GM23248 (cell line): ENCODE measurements at regions not wholly inside any gene's neighbourhood (a gene's known extent, or its start where the extent isn't known, plus 50 kb on each side); places are given as distances from the start of the nearest gene placed in this dataset.
A peak's percentile ranks its signal among the peaks of the same experiment; 100 is the strongest.
"Not testable (repeated sequence)": the region's sequence is repeated elsewhere in the genome, so short reads cannot be mapped to it uniquely, and the experiment has no call there.

ENCODE experiments used
- DNase-seq: peaks from one replicate; pipeline ENCODE4 v3.0.0-alpha.2; 2015
- H2AFZ ChIP-seq: fragments of 200-600 bp; sonication (generic); 2 replicates; pipeline ENCODE4 v1.6.1; 2016; ENCODE audit warnings: antibody characterized with exemption
- H3F3A ChIP-seq: fragments of 200-600 bp; sonication (generic); 2 replicates; pipeline ENCODE4 v1.6.1; 2016; ENCODE audit warnings: mild to moderate bottlenecking, antibody characterized with exemption, mixed run types; ENCODE audit not compliant: insufficient read depth
- H3K27ac ChIP-seq: fragments of 200-600 bp; sonication (generic); 2 replicates; pipeline ENCODE4 v1.5.1; 2016; ENCODE audit warnings: mild to moderate bottlenecking
- H3K27me3 ChIP-seq: fragments of 200-600 bp; sonication (generic); replicated peaks from 2 replicates; pipeline ENCODE4 v1.6.1; 2016; ENCODE audit warnings: mild to moderate bottlenecking; ENCODE audit not compliant: insufficient read depth
- H3K36me3 ChIP-seq: fragments of 200-600 bp; sonication (generic); 2 replicates; pipeline ENCODE4 v1.6.1; 2016; ENCODE audit warnings: low read depth, mild to moderate bottlenecking
- H3K4me1 ChIP-seq: fragments of 200-600 bp; sonication (generic); 2 replicates; pipeline ENCODE4 v1.6.1; 2016; ENCODE audit warnings: mild to moderate bottlenecking; ENCODE audit not compliant: insufficient read depth
- H3K4me2 ChIP-seq: fragments of 200-600 bp; sonication (generic); one replicate; pipeline ENCODE4 v1.6.1; 2016; ENCODE audit warnings: mild to moderate bottlenecking; ENCODE audit not compliant: unreplicated experiment
- H3K4me3 ChIP-seq: fragments of 200-600 bp; sonication (generic); 2 replicates; pipeline ENCODE4 v1.5.1; 2016; ENCODE audit warnings: mild to moderate bottlenecking
- H3K79me2 ChIP-seq: fragments of 200-600 bp; sonication (generic); 2 replicates; pipeline ENCODE4 v1.6.1; 2016; ENCODE audit warnings: mild to moderate bottlenecking; ENCODE audit not compliant: insufficient read depth
- H3K9ac ChIP-seq: fragments of 200-600 bp; sonication (generic); 2 replicates; pipeline ENCODE4 v1.6.1; 2016; ENCODE audit warnings: mild to moderate bottlenecking
- H3K9me2 ChIP-seq: fragments of 200-600 bp; sonication (generic); 2 replicates; pipeline ENCODE4 v1.6.1; 2016; ENCODE audit warnings: mixed run types, mild to moderate bottlenecking, moderate library complexity; ENCODE audit not compliant: insufficient read depth
- H3K9me3 ChIP-seq: fragments of 200-600 bp; sonication (generic); one replicate; pipeline ENCODE4 v1.6.1; 2017; ENCODE audit warnings: low read depth
- H4K20me1 ChIP-seq: fragments of 200-600 bp; sonication (generic); 2 replicates; pipeline ENCODE4 v1.6.0; 2016; ENCODE audit not compliant: insufficient read depth
- EZH2 ChIP-seq: fragments of 200-600 bp; sonication (generic); IDR thresholded peaks from 2 replicates; pipeline ENCODE4 v1.6.1; 2018; ENCODE audit warnings: antibody characterized with exemption, mild to moderate bottlenecking; ENCODE audit not compliant: insufficient read depth, poor library complexity, severe bottlenecking
- EZH2phosphoT487 ChIP-seq: fragments of 200-600 bp; sonication (generic); IDR thresholded peaks from 2 replicates; pipeline ENCODE4 v1.6.1; 2018; ENCODE audit warnings: antibody characterized with exemption, moderate library complexity, mild to moderate bottlenecking, low read depth; ENCODE audit not compliant: insufficient read depth
- WGBS, 2 experiments: methylation state at CpG; one replicate each; pipeline ENCODE4 v1.1.6; 2015 to 2017; ENCODE audit warnings: low lambda C conversion rate in 2 of 2, low coverage in 1 of 2; ENCODE audit errors: missing lambda C conversion rate in 2 of 2; 5-methylcytosine and 5-hydroxymethylcytosine counted together
- in situ Hi-C: fragments of 300-500 bp; cut with MboI; formaldehyde crosslinking; loops from 2 replicates; pipeline ENCODE4 v1.15.0; 2020

- H3K4me1 ChIP-seq, result no peaks in the 10 kb centered on the region
- no peak overlapping the region for H2AFZ ChIP-seq
- WGBS, 2 experiments, result 64 to 66% methylated on average over 4 of the region's 4 CpGs
- no peaks in the 10 kb centered on the region for H3K79me2 ChIP-seq
- H3K9ac ChIP-seq, result no peak overlapping the region
- peak; percentile 42 for DNase-seq
- H3K4me2 ChIP-seq, result no peak overlapping the region
- no peaks in the 10 kb centered on the region for H3F3A ChIP-seq
- H3K9me3 ChIP-seq, result no peaks in the 10 kb centered on the region
- no peaks in the 10 kb centered on the region for H4K20me1 ChIP-seq
- H3K27me3 ChIP-seq, result no peaks in the 10 kb centered on the region
- in situ Hi-C loops, result no loop called here
- H3K9me2 ChIP-seq, result no peaks in the 10 kb centered on the region
- no peak overlapping the region for H3K27ac ChIP-seq
- TF ChIP-seq EZH2phosphoT487, result no peak
- no peak for TF ChIP-seq EZH2
- H3K36me3 ChIP-seq, result no peaks in the 10 kb centered on the region
- no peak overlapping the region for H3K4me3 ChIP-seq
Measured at GRCh38 chr6:74177506-74177905, 481.5 kb downstream of the CD109 start.

GRCh38 chr6:74170550-74170949, 474.5 kb downstream of the CD109 start:
- H3F3A ChIP-seq, H3K27me3 ChIP-seq, DNase-seq, H3K4me2 ChIP-seq, H4K20me1 ChIP-seq, H3K36me3 ChIP-seq, H3K4me3 ChIP-seq, H3K79me2 ChIP-seq, in situ Hi-C loops, H3K9me2 ChIP-seq, H3K4me1 ChIP-seq, H3K9ac ChIP-seq, H2AFZ ChIP-seq, H3K27ac ChIP-seq, H3K9me3 ChIP-seq: not testable (repeated sequence)
- 98% methylated on average over 2 of the region's 2 CpGs for WGBS, 2 experiments

GRCh38 chr6:74170118-74170517, 474.1 kb downstream of the CD109 start:
- in situ Hi-C loops, result no loop called here
- H2AFZ ChIP-seq, result no peak overlapping the region

GRCh38 chr6:74167976-74168375, 472.0 kb downstream of the CD109 start:
- H3F3A ChIP-seq, result no peaks in the 10 kb centered on the region
- no peak overlapping the region for H3K27ac ChIP-seq
- H3K36me3 ChIP-seq, result no peaks in the 10 kb centered on the region
- DNase-seq, result peak; percentile 5
- no peaks in the 10 kb centered on the region for H4K20me1 ChIP-seq
- no peaks in the 10 kb centered on the region for H3K79me2 ChIP-seq
- H3K27me3 ChIP-seq, result no peaks in the 10 kb centered on the region
- H3K9me2 ChIP-seq, result no peaks in the 10 kb centered on the region
- H3K4me3 ChIP-seq, result no peak overlapping the region
- peak overlapping the region; percentile 37 for H2AFZ ChIP-seq
- no peaks in the 10 kb centered on the region for H3K9me3 ChIP-seq
- WGBS, 2 experiments, result 0 to 29% methylated on average over 1 of the region's 1 CpG
- in situ Hi-C loops, result no loop called here
- H3K4me2 ChIP-seq, result no peak overlapping the region
- H3K4me1 ChIP-seq, result no peaks in the 10 kb centered on the region
- TF ChIP-seq EZH2phosphoT487, result no peak
- no peak for TF ChIP-seq EZH2
- H3K9ac ChIP-seq, result no peak overlapping the region

More at GRCh38 chr6:74170118-74170517, 474.1 kb downstream of the CD109 start:
- 9 to 16% methylated on average over 2 of the region's 2 CpGs for WGBS, 2 experiments
- Histone ChIP-seq H3K27ac (no peak overlapping the region), H3K27me3 (no peaks in the 10 kb centered on the region), H3K9ac (no peak overlapping the region), H3F3A (no peaks in the 10 kb centered on the region), H3K79me2 (no peaks in the 10 kb centered on the region), H3K4me3 (no peak overlapping the region), H3K4me1 (no peaks in the 10 kb centered on the region), H3K9me3 (no peaks in the 10 kb centered on the region), H4K20me1 (no peaks in the 10 kb centered on the region), H3K36me3 (no peaks in the 10 kb centered on the region), H3K4me2 (no peak overlapping the region), H3K9me2 (no peaks in the 10 kb centered on the region)
- peak; percentile 45 for DNase-seq
- TF ChIP-seq EZH2phosphoT487, result no peak
- no peak for TF ChIP-seq EZH2

- H3K27ac ChIP-seq, result no peak overlapping the region
- H3K9me2 ChIP-seq, result no peaks in the 10 kb centered on the region
- in situ Hi-C loops, result no loop called here
- no peak overlapping the region for H3K9ac ChIP-seq
- no peaks in the 10 kb centered on the region for H4K20me1 ChIP-seq
- H3K79me2 ChIP-seq, result no peaks in the 10 kb centered on the region
- TF ChIP-seq EZH2 (no peak), EZH2phosphoT487 (no peak)
- H2AFZ ChIP-seq, result no peak overlapping the region
- WGBS, 2 experiments, result 32 to 39% methylated on average over 1 of the region's 1 CpG
- H3K27me3 ChIP-seq, result no peaks in the 10 kb centered on the region
- H3K9me3 ChIP-seq, result no peaks in the 10 kb centered on the region
- no peaks in the 10 kb centered on the region for H3F3A ChIP-seq
- H3K36me3 ChIP-seq, result no peaks in the 10 kb centered on the region
- DNase-seq, result no peak
- no peak overlapping the region for H3K4me3 ChIP-seq
- H3K4me1 ChIP-seq, result no peaks in the 10 kb centered on the region
- no peak overlapping the region for H3K4me2 ChIP-seq
Measured at GRCh38 chr6:74167511-74167910, 471.5 kb downstream of the CD109 start.
